Erythroblast (primary cell): ENCODE measurements at regions not wholly inside any gene's neighbourhood (a gene's known extent, or its start where the extent isn't known, plus 50 kb on each side); places are given as distances from the start of the nearest gene placed in this dataset.

Source experiments
- GATA1 ChIP-seq: IDR thresholded peaks from 2 replicates; pipeline ENCODE4 v1.6.1; 2011; ENCODE audit warnings: low read depth, mild to moderate bottlenecking, control low read depth, low read length, moderate library complexity
- POLR2A ChIP-seq: IDR thresholded peaks from 2 replicates; pipeline ENCODE4 v1.6.1; 2011; ENCODE audit warnings: mild to moderate bottlenecking, low read length

DNA sequence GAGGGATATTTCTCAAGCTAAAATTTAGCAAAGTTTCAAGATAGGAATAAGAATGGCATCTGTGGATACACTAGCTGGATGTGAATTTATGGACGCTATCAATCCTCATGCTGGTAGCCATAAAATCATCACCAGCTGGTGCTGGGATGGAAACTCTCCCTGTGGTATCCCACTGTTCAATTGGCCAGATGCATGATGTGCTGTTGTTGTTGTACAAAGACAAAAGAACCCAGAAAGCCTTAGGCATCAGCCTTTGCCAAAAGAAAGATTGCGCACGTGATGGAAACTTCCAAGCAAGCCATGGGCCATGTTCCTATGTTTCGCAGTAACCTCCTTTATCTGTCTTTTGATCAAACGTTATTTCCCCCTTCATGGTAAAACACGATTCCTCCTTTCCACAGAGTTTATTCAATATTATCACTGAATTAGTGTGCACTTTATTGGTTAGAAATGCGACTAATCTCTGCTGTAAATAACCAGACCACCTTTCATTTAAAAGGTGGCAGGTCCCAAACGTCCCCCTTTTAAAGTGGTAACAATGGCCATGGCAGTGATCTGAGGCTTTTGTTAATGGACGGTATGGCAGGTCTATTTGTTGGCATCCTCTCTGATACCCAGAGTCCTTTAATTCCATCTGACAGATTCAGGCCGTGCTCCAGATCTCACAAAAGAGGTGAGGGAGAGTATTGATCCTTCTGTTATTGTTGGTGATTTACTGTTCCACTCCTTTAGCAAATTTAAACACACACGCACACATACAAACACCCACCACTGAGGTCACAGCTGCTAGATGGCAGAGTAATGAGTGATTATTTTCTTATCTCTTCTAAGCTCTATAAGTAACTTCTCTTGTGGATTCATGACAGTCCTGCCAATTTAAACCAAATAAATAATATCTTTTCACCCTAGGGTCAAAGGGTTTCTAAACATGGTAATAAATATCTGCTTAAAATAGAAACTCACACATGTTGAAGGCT is 291.2 kb upstream of the KCNMB2 start:
- TF ChIP-seq GATA1 (no peak), POLR2A (no peak)
